Fibroblast of lung (primary cell): ENCODE measurements at regions not wholly inside any gene's neighbourhood (a gene's known extent, or its start where the extent isn't known, plus 50 kb on each side); places are given as distances from the start of the nearest gene placed in this dataset.

Source experiments
- DNase-seq, 2 donors: peaks; one replicate each; pipeline versions ENCODE4 v3.0.0 to v3.0.0-alpha.2; 2010; ENCODE audit warnings: low read depth in 2 of 2
- H2AFZ ChIP-seq: 2 replicates; pipeline ENCODE4 v1.5.1; 2012; ENCODE audit warnings: low read length, control low read depth, inconsistent platforms
- H3K27ac ChIP-seq: 2 replicates; pipeline ENCODE4 v1.5.1; 2011; ENCODE audit warnings: low read length, control low read depth; ENCODE audit not compliant: insufficient read depth
- H3K27me3 ChIP-seq: 2 replicates; pipeline ENCODE4 v1.5.1; 2011; ENCODE audit warnings: mild to moderate bottlenecking, low read length; ENCODE audit not compliant: control insufficient read depth, insufficient read depth
- H3K36me3 ChIP-seq: 2 replicates; pipeline ENCODE4 v1.5.1; 2011; ENCODE audit warnings: low read length; ENCODE audit not compliant: control insufficient read depth, insufficient read depth
- H3K4me1 ChIP-seq: 2 replicates; pipeline ENCODE4 v1.5.1; 2011; ENCODE audit warnings: low read length; ENCODE audit not compliant: control insufficient read depth, insufficient read depth; ENCODE audit errors: extremely low read depth
- H3K4me2 ChIP-seq: 2 replicates; pipeline ENCODE4 v1.5.1; 2011; ENCODE audit warnings: low read length, control low read depth; ENCODE audit not compliant: insufficient read depth; ENCODE audit errors: extremely low read depth
- H3K4me3 ChIP-seq, 4 experiments: fragments of 200-600 bp in 1 of 4; sonication (generic) in 1 of 4; replicated peaks in 1 of 4; 2 replicates each; pipeline ENCODE4 v1.5.1; 2011 to 2016; ENCODE audit warnings: low read length in 4 of 4, low read depth in 3 of 4, mild to moderate bottlenecking in 3 of 4, control low read depth in 2 of 4, inconsistent platforms in 1 of 4, mixed read lengths in 1 of 4; ENCODE audit not compliant: insufficient read depth in 1 of 4; ENCODE audit errors: control extremely low read depth in 1 of 4
- H3K79me2 ChIP-seq: 2 replicates; pipeline ENCODE4 v1.5.1; 2012; ENCODE audit warnings: mild to moderate bottlenecking, low read length, inconsistent platforms; ENCODE audit not compliant: control insufficient read depth, insufficient read depth
- H3K9ac ChIP-seq: 2 replicates; pipeline ENCODE4 v1.5.1; 2011; ENCODE audit warnings: mild to moderate bottlenecking, low read length, control low read depth; ENCODE audit not compliant: insufficient read depth
- H3K9me3 ChIP-seq: 2 replicates; pipeline ENCODE4 v1.5.1; 2012; ENCODE audit warnings: low read depth, low read length; ENCODE audit not compliant: control insufficient read depth, insufficient read depth
- H4K20me1 ChIP-seq: 2 replicates; pipeline ENCODE4 v1.5.1; 2011; ENCODE audit warnings: low read length; ENCODE audit not compliant: control insufficient read depth, insufficient read depth; ENCODE audit errors: extremely low read depth
- CTCF ChIP-seq, 2 donors: IDR thresholded peaks in 1 of 2; conservative IDR thresholded peaks in 1 of 2; 1 replicate in 1 of 2; 2 replicates in 1 of 2; pipeline ENCODE4 v1.5.1; 2011 to 2012; ENCODE audit warnings: low read length in 2 of 2, control low read depth in 1 of 2, inconsistent platforms in 1 of 2, low read depth in 1 of 2, mild to moderate bottlenecking in 1 of 2
- EZH2 ChIP-seq: IDR thresholded peaks from 2 replicates; pipeline ENCODE4 v1.5.1; 2012; ENCODE audit warnings: low read length, control low read depth, mild to moderate bottlenecking; ENCODE audit errors: missing control alignments

- H3K9ac ChIP-seq: no peak overlapping the region
- no peaks in the 10 kb centered on the region for H3K79me2 ChIP-seq
- TF ChIP-seq CTCF (conservative IDR thresholded peaks at IDR 0.05 in 1 of 2, IDR thresholded peaks at IDR 0.05 in 1 of 2; ENCODE audit: low read depth in 1 of 2, low read length in 2 of 2) (no peak), EZH2 (no peak)
- no peaks in the 10 kb centered on the region for H3K4me1 ChIP-seq
- H3K27me3 ChIP-seq: no peaks in the 10 kb centered on the region
- no peak overlapping the region for H2AFZ ChIP-seq
- no peaks in the 10 kb centered on the region for H3K9me3 ChIP-seq
- no peaks in the 10 kb centered on the region for H4K20me1 ChIP-seq
- no peak overlapping the region for H3K27ac ChIP-seq
- H3K4me3 ChIP-seq: no peak overlapping the region
- no peak overlapping the region for H3K4me2 ChIP-seq
- no peaks in the 10 kb centered on the region for H3K36me3 ChIP-seq
- no peak for DNase-seq
Measured at GRCh38 chr19:28574212-28574611, 638.7 kb downstream of the UQCRFS1 start.

- H3K36me3 ChIP-seq: no peaks in the 10 kb centered on the region
- no peak for TF ChIP-seq EZH2
- TF ChIP-seq CTCF (conservative IDR thresholded peaks at IDR 0.05 in 1 of 2, IDR thresholded peaks at IDR 0.05 in 1 of 2; ENCODE audit: low read depth in 1 of 2, low read length in 2 of 2): no peak
- H3K9me3 ChIP-seq: no peaks in the 10 kb centered on the region
Measured at GRCh38 chr19:28569132-28570131, 643.5 kb downstream of the UQCRFS1 start.

GRCh38 chr19:28567834-28568233 is 645.1 kb downstream of the UQCRFS1 start:
- no peak for DNase-seq
- no peak overlapping the region for H3K9ac ChIP-seq
- no peaks in the 10 kb centered on the region for H3K9me3 ChIP-seq

More at GRCh38 chr19:28569132-28570131, 643.5 kb downstream of the UQCRFS1 start:
- Histone ChIP-seq H2AFZ (no peak overlapping the region), H3K27me3 (no peaks in the 10 kb centered on the region), H3K27ac (no peak overlapping the region), H3K4me2 (no peak overlapping the region), H3K4me1 (no peaks in the 10 kb centered on the region), H3K4me3 (no peak overlapping the region), H3K79me2 (no peaks in the 10 kb centered on the region), H3K9ac (no peak overlapping the region), H4K20me1 (no peaks in the 10 kb centered on the region)
- DNase-seq: no peak

More at GRCh38 chr19:28567834-28568233, 645.1 kb downstream of the UQCRFS1 start:
- no peak for TF ChIP-seq CTCF (conservative IDR thresholded peaks at IDR 0.05 in 1 of 2, IDR thresholded peaks at IDR 0.05 in 1 of 2; ENCODE audit: low read depth in 1 of 2, low read length in 2 of 2)
- no peak for TF ChIP-seq EZH2
- H3K79me2 ChIP-seq: no peaks in the 10 kb centered on the region
- no peaks in the 10 kb centered on the region for H3K4me1 ChIP-seq
- H4K20me1 ChIP-seq: no peaks in the 10 kb centered on the region
- no peak overlapping the region for H2AFZ ChIP-seq
- H3K4me3 ChIP-seq: no peak overlapping the region
- no peak overlapping the region for H3K4me2 ChIP-seq
- H3K36me3 ChIP-seq: no peaks in the 10 kb centered on the region
- no peaks in the 10 kb centered on the region for H3K27me3 ChIP-seq
- H3K27ac ChIP-seq: no peak overlapping the region
